Stomach (tissue), 8 donors: ENCODE measurements at regions not wholly inside any gene's neighbourhood (a gene's known extent, or its start where the extent isn't known, plus 50 kb on each side); places are given as distances from the start of the nearest gene placed in this dataset.

Experiments used
- DNase-seq, 2 donors: peaks; one replicate each; pipeline versions ENCODE4 v3.0.0 to v3.0.0-alpha.2; 2013 to 2019
- H3K27ac ChIP-seq, 5 donors: fragments of 200-600 bp in 4 of 5; sonication (generic) in 4 of 5; one replicate each; pipeline ENCODE4 v1.5.1; 2013 to 2019; ENCODE audit warnings: mild to moderate bottlenecking in 1 of 5, moderate library complexity in 1 of 5
- H3K27me3 ChIP-seq, 3 donors: fragments of 200-600 bp; sonication (generic); one replicate each; pipeline ENCODE4 v1.5.1; 2017 to 2019; ENCODE audit warnings: mixed run types in 1 of 3
- H3K36me3 ChIP-seq, 4 donors: fragments of 200-600 bp; sonication (generic); 1 replicate in 3 of 4; 2 replicates in 1 of 4; pipeline ENCODE4 v1.5.1; 2016 to 2019
- H3K4me1 ChIP-seq, 4 donors: fragments of 200-600 bp; sonication (generic); one replicate each; pipeline ENCODE4 v1.5.1; 2016 to 2019
- H3K4me3 ChIP-seq, 4 donors: fragments of 200-600 bp; sonication (generic) in 3 of 4; one replicate each; pipeline ENCODE4 v1.5.1; 2016 to 2019; ENCODE audit warnings: mild to moderate bottlenecking in 1 of 4
- H3K9me3 ChIP-seq, 4 donors: fragments of 200-600 bp; sonication (generic); one replicate each; pipeline ENCODE4 v1.5.1; 2016 to 2019
- CTCF ChIP-seq, 7 experiments: fragments of 450-650 bp in 4 of 7; fragments of 200-600 bp in 3 of 7; sonication (generic) in 3 of 7; IDR thresholded peaks; one replicate each; pipeline ENCODE4 v1.5.1; 2016 to 2019; ENCODE audit warnings: antibody characterized with exemption in 7 of 7, control low read depth in 2 of 7, mild to moderate bottlenecking in 1 of 7
- EP300 ChIP-seq: sonication (generic); formaldehyde crosslinking; IDR thresholded peaks from one replicate; pipeline ENCODE4 v1.6.1; 2017; ENCODE audit warnings: antibody characterized with exemption
- POLR2A ChIP-seq, 4 donors: fragments of 450-650 bp; IDR thresholded peaks; one replicate each; pipeline ENCODE4 v1.6.1; 2016; ENCODE audit warnings: antibody characterized with exemption in 4 of 4, control low read depth in 2 of 4, mild to moderate bottlenecking in 1 of 4, moderate library complexity in 1 of 4
- POLR2AphosphoS5 ChIP-seq, 3 donors: sonication (generic); formaldehyde crosslinking; IDR thresholded peaks; one replicate each; pipeline ENCODE4 v1.6.1; 2016; ENCODE audit warnings: antibody characterized with exemption in 3 of 3
- WGBS, 5 donors: extraction: QIAGEN DNeasy Blood & Tissue Kit in 3 of 5; methylation state at CpG; one replicate each; pipeline versions ENCODE4 v1.1.5 to v1.1.7; 2013 to 2018; 5-methylcytosine and 5-hydroxymethylcytosine counted together
- intact Hi-C: fragments of 100-400 bp; cut with DNase I; formaldehyde crosslinking; loops from one replicate; pipeline ENCODE4 v1.15.1; 2023; ENCODE audit warnings: low total_unique reads
- donor health status: healthy with polysubstance abuse.
- donor health status: Bipolar disorder and iron deficiency.
- donor health status: healthy.

- H3K9me3 ChIP-seq, result peaks cover 0 to 17% (median 10%) of the 10 kb centered on the region in 4 donors
- intact Hi-C loops, result no loop called here
- no peak overlapping the region for H3K4me3 ChIP-seq
- no peaks in the 10 kb centered on the region for H3K27me3 ChIP-seq
- H3K36me3 ChIP-seq, result no peaks in the 10 kb centered on the region
- 81 to 92% (median 87%) methylated on average over 3 of the region's 3 CpGs for WGBS, 5 donors
- H3K4me1 ChIP-seq, result peaks cover 0 to 9% (median 5%) of the 10 kb centered on the region in 4 donors
- TF ChIP-seq POLR2A (IDR thresholded peaks at IDR 0.05) (no peak), CTCF (IDR thresholded peaks at IDR 0.05) (no peak), POLR2AphosphoS5 (IDR thresholded peaks at IDR 0.05) (no peak), EP300 (no peak)
- no peak for DNase-seq
- H3K27ac ChIP-seq, result no peak overlapping the region
Measured at GRCh38 chr6:115704028-115704427, 356.7 kb downstream of the FRK start.

GRCh38 chr6:115691433-115691832 is 369.3 kb downstream of the FRK start:
- H3K4me3 ChIP-seq, result no peak overlapping the region
- no peaks in the 10 kb centered on the region for H3K9me3 ChIP-seq
- H3K27ac ChIP-seq, result no peak overlapping the region
- intact Hi-C loops, result no loop called here
- H3K4me1 ChIP-seq, result no peaks in the 10 kb centered on the region
- TF ChIP-seq EP300, result no peak
- no peak for TF ChIP-seq POLR2AphosphoS5 (IDR thresholded peaks at IDR 0.05)
- no peak for TF ChIP-seq POLR2A (IDR thresholded peaks at IDR 0.05)
- TF ChIP-seq CTCF (IDR thresholded peaks at IDR 0.05), result no peak
- H3K36me3 ChIP-seq, result no peaks in the 10 kb centered on the region
- H3K27me3 ChIP-seq, result no peaks in the 10 kb centered on the region
- DNase-seq, result no peak

GRCh38 chr6:115690854-115691253 is 369.8 kb downstream of the FRK start:
- Histone ChIP-seq H3K27ac (no peak overlapping the region), H3K36me3 (no peaks in the 10 kb centered on the region), H3K9me3 (no peaks in the 10 kb centered on the region), H3K27me3 (no peaks in the 10 kb centered on the region), H3K4me1 (no peaks in the 10 kb centered on the region), H3K4me3 (no peak overlapping the region)
- 78 to 85% (median 83%) methylated on average over 3 of the region's 3 CpGs for WGBS, 5 donors
- intact Hi-C loops, result no loop called here
- DNase-seq, result no peak
- TF ChIP-seq CTCF (IDR thresholded peaks at IDR 0.05) (no peak), POLR2AphosphoS5 (IDR thresholded peaks at IDR 0.05) (no peak), EP300 (no peak), POLR2A (IDR thresholded peaks at IDR 0.05) (no peak)

- H3K27me3 ChIP-seq, result no peaks in the 10 kb centered on the region
- no peaks in the 10 kb centered on the region for H3K4me1 ChIP-seq
- no peak overlapping the region for H3K4me3 ChIP-seq
- no peak for DNase-seq
- no peak overlapping the region for H3K27ac ChIP-seq
- H3K36me3 ChIP-seq, result no peaks in the 10 kb centered on the region
- no peaks in the 10 kb centered on the region for H3K9me3 ChIP-seq
- 69 to 74% (median 72%) methylated on average over 5 of the region's 5 CpGs for WGBS, 5 donors
- intact Hi-C loops, result no loop called here
- TF ChIP-seq EP300 (no peak), POLR2A (IDR thresholded peaks at IDR 0.05) (no peak), POLR2AphosphoS5 (IDR thresholded peaks at IDR 0.05) (no peak), CTCF (IDR thresholded peaks at IDR 0.05) (no peak)
Measured at GRCh38 chr6:115681978-115682775, 378.5 kb downstream of the FRK start.
